Fibroblast of mammary gland (primary cell): ENCODE measurements at regions not wholly inside any gene's neighbourhood (a gene's known extent, or its start where the extent isn't known, plus 50 kb on each side); places are given as distances from the start of the nearest gene placed in this dataset.

Experiments used
- DNase-seq: peaks from one replicate; pipeline ENCODE4 v3.0.0-alpha.2; 2010; ENCODE audit warnings: low read depth
- H3K4me3 ChIP-seq: 2 replicates; pipeline ENCODE4 v1.5.1; 2011; ENCODE audit warnings: low read depth, mild to moderate bottlenecking, low read length, moderate library complexity; ENCODE audit not compliant: control insufficient read depth
- TF ChIP-seq, protein P1 (sequence below): conservative IDR thresholded peaks from 2 replicates; pipeline ENCODE4 v1.5.1; 2011; ENCODE audit warnings: low read depth, low read length, inconsistent platforms; ENCODE audit not compliant: control insufficient read depth, insufficient read depth

DNA sequence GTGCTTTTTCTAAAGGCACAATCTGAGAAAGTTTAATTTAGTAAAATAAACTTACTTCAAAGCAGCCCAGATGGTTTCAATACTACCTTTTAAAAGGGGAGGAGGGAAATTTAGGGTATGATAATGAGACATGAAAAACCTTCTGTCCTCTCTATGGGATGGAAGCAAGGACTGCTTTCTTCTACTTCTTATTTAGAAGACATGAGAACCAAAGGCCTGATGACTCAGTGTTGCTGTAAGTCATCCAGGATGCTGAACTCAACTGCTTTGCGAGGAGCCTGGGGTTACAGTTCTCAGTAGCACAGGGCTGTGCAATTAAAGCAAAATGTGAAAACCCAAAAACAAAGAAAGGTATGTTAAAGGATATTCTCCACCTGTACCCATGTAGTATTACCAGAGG, 140.8 kb upstream of the EDNRA start:
- TF ChIP-seq, protein P1, sequence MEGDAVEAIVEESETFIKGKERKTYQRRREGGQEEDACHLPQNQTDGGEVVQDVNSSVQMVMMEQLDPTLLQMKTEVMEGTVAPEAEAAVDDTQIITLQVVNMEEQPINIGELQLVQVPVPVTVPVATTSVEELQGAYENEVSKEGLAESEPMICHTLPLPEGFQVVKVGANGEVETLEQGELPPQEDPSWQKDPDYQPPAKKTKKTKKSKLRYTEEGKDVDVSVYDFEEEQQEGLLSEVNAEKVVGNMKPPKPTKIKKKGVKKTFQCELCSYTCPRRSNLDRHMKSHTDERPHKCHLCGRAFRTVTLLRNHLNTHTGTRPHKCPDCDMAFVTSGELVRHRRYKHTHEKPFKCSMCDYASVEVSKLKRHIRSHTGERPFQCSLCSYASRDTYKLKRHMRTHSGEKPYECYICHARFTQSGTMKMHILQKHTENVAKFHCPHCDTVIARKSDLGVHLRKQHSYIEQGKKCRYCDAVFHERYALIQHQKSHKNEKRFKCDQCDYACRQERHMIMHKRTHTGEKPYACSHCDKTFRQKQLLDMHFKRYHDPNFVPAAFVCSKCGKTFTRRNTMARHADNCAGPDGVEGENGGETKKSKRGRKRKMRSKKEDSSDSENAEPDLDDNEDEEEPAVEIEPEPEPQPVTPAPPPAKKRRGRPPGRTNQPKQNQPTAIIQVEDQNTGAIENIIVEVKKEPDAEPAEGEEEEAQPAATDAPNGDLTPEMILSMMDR, result no peak
- H3K4me3 ChIP-seq, result no peak overlapping the region
- peak; percentile 87 for DNase-seq

DNA sequence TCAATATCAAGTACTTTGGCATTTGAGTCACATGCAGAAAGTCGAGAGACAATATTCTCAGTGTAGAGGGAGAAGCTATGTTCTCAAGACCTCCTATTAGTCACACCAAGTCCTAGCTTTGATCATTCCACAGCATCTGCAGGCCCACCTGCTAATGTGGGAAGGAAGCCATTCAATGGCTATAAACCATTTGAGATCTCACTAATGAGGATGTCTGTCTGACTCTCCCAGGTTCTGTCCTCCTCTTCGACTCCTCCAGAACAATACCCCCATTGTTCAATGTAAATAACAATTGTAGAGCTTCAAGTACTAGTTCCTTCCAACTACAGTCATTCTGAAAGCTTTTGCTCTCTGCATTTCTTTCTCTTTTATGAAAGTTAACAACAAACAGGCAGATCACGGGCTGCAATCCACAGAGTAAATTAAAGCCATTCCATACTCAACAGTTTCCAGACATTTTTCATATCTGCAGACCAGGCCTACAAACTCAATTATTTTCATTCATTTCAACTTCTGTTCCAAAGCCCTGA, 140.2 kb upstream of the EDNRA start:
- TF ChIP-seq, protein P1, result no peak
- peak; percentile 75 for DNase-seq
- H3K4me3 ChIP-seq, result no peak overlapping the region

DNA sequence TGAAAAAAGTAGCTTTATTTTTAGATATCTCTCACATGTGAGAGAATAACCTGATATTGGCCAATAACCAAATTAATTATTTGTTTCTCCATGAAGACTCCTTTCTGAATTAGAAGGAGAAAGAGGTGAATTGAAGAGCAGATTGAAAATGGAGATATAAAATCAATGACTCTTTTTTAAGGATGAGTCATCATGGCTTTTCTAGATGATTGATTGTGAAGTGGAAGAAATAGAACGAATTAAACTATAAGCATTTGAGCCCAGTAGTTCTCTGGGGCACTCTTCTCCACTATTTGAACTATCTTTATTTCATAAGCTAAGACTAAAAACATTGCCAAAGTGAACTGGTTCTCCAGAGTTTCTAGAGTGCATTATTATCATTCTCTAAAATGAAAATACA, 137.2 kb upstream of the EDNRA start:
- TF ChIP-seq, protein P1, result no peak
- no peak for DNase-seq
- H3K4me3 ChIP-seq, result no peak overlapping the region

DNA sequence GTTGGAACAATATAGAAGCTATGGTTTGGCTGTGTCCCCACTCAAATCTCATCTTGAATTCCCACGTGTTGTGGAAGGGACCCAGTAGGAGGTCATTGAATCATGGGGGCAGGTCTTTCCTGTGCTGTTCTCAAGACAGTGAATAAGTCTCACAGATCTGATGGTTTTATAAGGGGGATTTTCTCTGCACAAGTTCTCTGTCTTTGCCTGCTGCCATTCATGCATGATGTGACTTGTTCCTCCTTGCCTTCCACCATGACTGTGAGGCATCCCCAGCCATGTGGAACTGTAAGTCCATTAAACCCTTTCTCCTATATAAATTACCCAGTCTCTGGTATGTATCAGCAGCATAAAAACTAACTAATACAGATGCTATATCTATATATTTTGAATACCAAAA, 135.2 kb upstream of the EDNRA start:
- DNase-seq, result no peak
- TF ChIP-seq, protein P1, result no peak
- H3K4me3 ChIP-seq, result no peak overlapping the region

DNA sequence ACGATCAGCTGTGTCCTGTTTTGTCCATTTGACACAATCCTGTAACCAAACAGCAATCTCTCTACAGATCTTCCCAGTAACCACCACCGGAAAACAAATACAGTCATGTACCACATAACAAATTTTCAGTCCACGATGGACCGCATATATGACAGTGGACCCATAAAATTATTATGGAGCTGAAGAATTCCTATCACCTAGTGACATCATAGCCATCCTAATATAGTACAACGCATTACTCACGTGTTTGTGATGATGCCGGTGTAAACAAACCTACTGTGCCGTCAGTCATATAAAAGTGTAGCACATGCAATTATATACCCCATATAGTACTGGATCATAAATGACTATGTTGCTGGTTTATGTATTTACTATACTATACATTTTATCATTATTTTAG, 133.7 kb upstream of the EDNRA start:
- no peak for DNase-seq
- TF ChIP-seq, protein P1, result no peak

DNA sequence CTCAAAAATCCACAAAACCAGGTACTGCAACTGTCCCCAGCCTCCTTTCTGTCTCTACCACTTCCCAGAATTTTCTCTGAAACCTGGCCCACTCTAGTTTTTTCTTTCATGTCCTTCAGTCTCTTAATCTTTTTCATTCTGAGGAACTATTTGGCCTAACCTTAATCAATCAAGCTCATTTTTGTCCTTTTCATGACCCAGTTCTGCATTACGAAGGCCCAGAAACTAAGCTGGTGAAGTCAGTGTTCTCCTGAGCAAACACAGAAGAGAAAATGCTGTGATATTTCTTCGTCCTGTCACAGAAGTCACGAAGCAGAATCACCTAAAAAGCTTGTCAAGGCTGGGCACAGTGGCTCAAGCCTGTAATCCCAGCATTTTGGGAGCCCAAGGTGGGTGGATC, 131.7 kb upstream of the EDNRA start:
- TF ChIP-seq, protein P1, result no peak
- no peak for DNase-seq
- H3K4me3 ChIP-seq, result no peak overlapping the region

More for the DNA sequence above, 133.7 kb upstream of the EDNRA start:
- H3K4me3 ChIP-seq, result no peak overlapping the region
